HEK293 (cell line): ENCODE measurements at regions not wholly inside any gene's neighbourhood (a gene's known extent, or its start where the extent isn't known, plus 50 kb on each side); places are given as distances from the start of the nearest gene placed in this dataset.

Experiments used
- CTCF ChIA-PET: fragments of 350-600 bp; formaldehyde crosslinking; extraction: SDS; loops from one replicate; lab custom pipeline; 2021; ENCODE audit warnings: antibody characterized with exemption; lab: Yijun Ruan, JAX
- POLR2A ChIA-PET: fragments of 300-600 bp; formaldehyde crosslinking; extraction: SDS; loops from one replicate; lab custom pipeline; 2020; ENCODE audit warnings: antibody characterized with exemption, inconsistent platforms; lab: Yijun Ruan, JAX
- H3K27ac ChIP-seq: fragments of 200-500 bp; sonication (Bioruptor generic); 2 replicates; pipeline ENCODE4 v1.5.1; 2014; ENCODE audit warnings: low read depth, low read length, control low read depth, inconsistent platforms; ENCODE audit errors: extremely low read depth
- H3K36me3 ChIP-seq, 2 experiments: fragments of 200-500 bp in 1 of 2; sonication (Bioruptor generic) in 1 of 2; 1 replicate in 1 of 2; 2 replicates in 1 of 2; pipeline ENCODE4 v1.5.1; 2014 to 2017; ENCODE audit warnings: inconsistent platforms in 2 of 2, low read length in 2 of 2; ENCODE audit not compliant: control insufficient read depth in 2 of 2, insufficient read depth in 1 of 2
- H3K4me1 ChIP-seq: fragments of 200-500 bp; sonication (Bioruptor generic); 2 replicates; pipeline ENCODE4 v1.5.1; 2014; ENCODE audit warnings: mild to moderate bottlenecking, low read length, inconsistent platforms; ENCODE audit not compliant: control insufficient read depth, insufficient read depth
- H3K4me3 ChIP-seq: 2 replicates; pipeline ENCODE4 v1.5.1; 2011; ENCODE audit warnings: low read depth, mild to moderate bottlenecking, control low read depth, low read length, moderate library complexity
- H3K9me3 ChIP-seq: fragments of 200-500 bp; sonication (Bioruptor generic); 2 replicates; pipeline ENCODE4 v1.5.1; 2014; ENCODE audit warnings: low read depth, low read length, inconsistent platforms; ENCODE audit not compliant: control insufficient read depth, insufficient read depth
- KLF7 ChIP-seq: fragments of 450-650 bp; formaldehyde crosslinking; IDR thresholded peaks from 2 replicates; pipeline ENCODE4 v1.5.1; 2016; ENCODE audit warnings: missing biosample characterization, missing genetic modification characterization, borderline replicate concordance
- ZBTB48 ChIP-seq: fragments of 450-650 bp; formaldehyde crosslinking; IDR thresholded peaks from 2 replicates; pipeline ENCODE4 v1.5.1; 2016; ENCODE audit warnings: missing biosample characterization, missing genetic modification characterization
- ZBTB8A ChIP-seq: fragments of 450-650 bp; formaldehyde crosslinking; IDR thresholded peaks from 2 replicates; pipeline ENCODE4 v1.5.1; 2016; ENCODE audit warnings: missing biosample characterization, missing genetic modification characterization
- ZNF175 ChIP-seq: fragments of 450-650 bp; formaldehyde crosslinking; IDR thresholded peaks from 2 replicates; pipeline ENCODE4 v1.5.1; 2016; ENCODE audit warnings: missing biosample characterization, missing genetic modification characterization
- ZNF292 ChIP-seq: fragments of 450-650 bp; formaldehyde crosslinking; IDR thresholded peaks from 2 replicates; pipeline ENCODE4 v1.5.1; 2016; ENCODE audit warnings: low read depth, missing biosample characterization, missing genetic modification characterization, borderline replicate concordance
- ZNF350 ChIP-seq: fragments of 450-650 bp; formaldehyde crosslinking; IDR thresholded peaks from 2 replicates; pipeline ENCODE4 v1.5.0; 2017; ENCODE audit warnings: missing biosample characterization, mild to moderate bottlenecking, missing genetic modification characterization
- ZNF366 ChIP-seq: fragments of 450-650 bp; formaldehyde crosslinking; conservative IDR thresholded peaks from 2 replicates; pipeline ENCODE4 v1.5.1; 2016; ENCODE audit warnings: missing biosample characterization, missing genetic modification characterization
- ZNF555 ChIP-seq: fragments of 450-650 bp; formaldehyde crosslinking; conservative IDR thresholded peaks from 2 replicates; pipeline ENCODE4 v1.5.1; 2017; ENCODE audit warnings: missing biosample characterization, mild to moderate bottlenecking, missing genetic modification characterization, inconsistent platforms
- ZNF660 ChIP-seq: fragments of 450-650 bp; IDR thresholded peaks from 2 replicates; pipeline ENCODE4 v1.5.1; 2018; ENCODE audit warnings: missing biosample characterization, mild to moderate bottlenecking, missing genetic modification characterization
- ZNF785 ChIP-seq: fragments of 450-650 bp; formaldehyde crosslinking; IDR thresholded peaks from 2 replicates; pipeline ENCODE4 v1.5.1; 2016; ENCODE audit warnings: missing biosample characterization, missing genetic modification characterization
- ZNF843 ChIP-seq: fragments of 450-650 bp; formaldehyde crosslinking; IDR thresholded peaks from 2 replicates; pipeline ENCODE4 v1.5.1; 2016; ENCODE audit warnings: missing biosample characterization, missing genetic modification characterization
- ZSCAN16 ChIP-seq: fragments of 450-650 bp; formaldehyde crosslinking; IDR thresholded peaks from 2 replicates; pipeline ENCODE4 v1.5.1; 2016; ENCODE audit warnings: missing biosample characterization, missing genetic modification characterization
- TF ChIP-seq, protein P1 (sequence below): fragments of 450-650 bp; formaldehyde crosslinking; conservative IDR thresholded peaks from 2 replicates; pipeline ENCODE4 v1.5.1; 2016; ENCODE audit warnings: low read depth, missing biosample characterization, missing genetic modification characterization
- TF ChIP-seq, protein P2 (sequence below): fragments of 450-650 bp; IDR thresholded peaks from 2 replicates; pipeline ENCODE4 v1.5.1; 2018; ENCODE audit warnings: missing biosample characterization, missing genetic modification characterization
- TF ChIP-seq, protein P3 (sequence below): fragments of 450-650 bp; formaldehyde crosslinking; IDR thresholded peaks from 2 replicates; pipeline ENCODE4 v1.5.1; 2016; ENCODE audit warnings: missing biosample characterization, missing genetic modification characterization
- TF ChIP-seq, protein P4 (sequence below): fragments of 450-650 bp; formaldehyde crosslinking; IDR thresholded peaks from 2 replicates; pipeline ENCODE4 v1.5.1; 2016; ENCODE audit warnings: missing biosample characterization, missing genetic modification characterization
- TF ChIP-seq, protein P5 (sequence below): fragments of 450-650 bp; formaldehyde crosslinking; IDR thresholded peaks from 2 replicates; pipeline ENCODE4 v1.5.1; 2017; ENCODE audit warnings: missing biosample characterization, mild to moderate bottlenecking, missing genetic modification characterization, moderate library complexity

DNA sequence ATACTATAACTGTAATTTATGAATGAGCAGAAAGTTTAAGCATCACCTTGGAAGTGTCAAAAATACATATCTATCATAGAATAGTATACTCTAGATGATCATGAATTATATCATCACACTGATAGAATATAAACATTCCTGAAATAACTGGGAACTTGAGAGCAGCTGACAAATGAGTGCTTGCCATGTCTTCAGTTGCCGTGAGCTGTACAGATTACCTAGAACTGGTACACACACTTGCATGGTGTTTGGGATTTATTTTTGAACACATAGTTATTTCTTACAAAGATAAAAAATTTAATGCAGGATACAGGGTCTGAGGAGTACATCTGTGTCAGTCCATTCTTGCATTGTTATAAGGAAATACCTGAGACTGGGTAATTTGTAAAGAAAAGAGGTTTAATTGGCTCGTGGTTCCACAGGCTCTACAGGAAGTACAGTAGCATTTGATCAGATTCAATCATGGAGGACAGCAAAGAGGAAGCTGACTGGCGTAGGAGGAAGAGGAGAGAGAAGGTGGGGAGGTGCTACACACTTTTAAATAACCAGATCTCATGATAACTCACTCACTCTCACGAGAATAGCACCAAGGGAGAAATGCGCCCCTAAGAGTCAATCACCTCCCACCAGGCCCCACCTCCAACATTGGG lies 60.4 kb upstream of the MBNL2 start:
- ChIA-PET POLR2A (no interaction called here), CTCF (interaction anchor here (1.1 kb wide), 1 partner anchor 51 kb away, joined by 3 read pairs; no protein-coding TSS in a partner anchor)
- Histone ChIP-seq H3K36me3 (no peaks in the 10 kb centered on the region), H3K9me3 (no peaks in the 10 kb centered on the region), H3K4me3 (no peak overlapping the region), H3K27ac (no peak overlapping the region), H3K4me1 (no peaks in the 10 kb centered on the region)
- TF ChIP-seq ZBTB8A (tag by site-specific recombination) (no peak), ZBTB48 (tag by site-specific recombination) (no peak), ZNF555 (tag by site-specific recombination) (no peak), ZNF660 (tag by site-specific recombination) (no peak), ZNF366 (no peak), ZSCAN16 (tag by site-specific recombination) (no peak), ZNF175 (tag by site-specific recombination) (no peak), ZNF785 (tag by site-specific recombination) (no peak), ZNF350 (tag by site-specific recombination) (no peak), KLF7 (no peak), ZNF843 (no peak), ZNF292 (tag by site-specific recombination) (no peak)
- TF ChIP-seq, protein P1, sequence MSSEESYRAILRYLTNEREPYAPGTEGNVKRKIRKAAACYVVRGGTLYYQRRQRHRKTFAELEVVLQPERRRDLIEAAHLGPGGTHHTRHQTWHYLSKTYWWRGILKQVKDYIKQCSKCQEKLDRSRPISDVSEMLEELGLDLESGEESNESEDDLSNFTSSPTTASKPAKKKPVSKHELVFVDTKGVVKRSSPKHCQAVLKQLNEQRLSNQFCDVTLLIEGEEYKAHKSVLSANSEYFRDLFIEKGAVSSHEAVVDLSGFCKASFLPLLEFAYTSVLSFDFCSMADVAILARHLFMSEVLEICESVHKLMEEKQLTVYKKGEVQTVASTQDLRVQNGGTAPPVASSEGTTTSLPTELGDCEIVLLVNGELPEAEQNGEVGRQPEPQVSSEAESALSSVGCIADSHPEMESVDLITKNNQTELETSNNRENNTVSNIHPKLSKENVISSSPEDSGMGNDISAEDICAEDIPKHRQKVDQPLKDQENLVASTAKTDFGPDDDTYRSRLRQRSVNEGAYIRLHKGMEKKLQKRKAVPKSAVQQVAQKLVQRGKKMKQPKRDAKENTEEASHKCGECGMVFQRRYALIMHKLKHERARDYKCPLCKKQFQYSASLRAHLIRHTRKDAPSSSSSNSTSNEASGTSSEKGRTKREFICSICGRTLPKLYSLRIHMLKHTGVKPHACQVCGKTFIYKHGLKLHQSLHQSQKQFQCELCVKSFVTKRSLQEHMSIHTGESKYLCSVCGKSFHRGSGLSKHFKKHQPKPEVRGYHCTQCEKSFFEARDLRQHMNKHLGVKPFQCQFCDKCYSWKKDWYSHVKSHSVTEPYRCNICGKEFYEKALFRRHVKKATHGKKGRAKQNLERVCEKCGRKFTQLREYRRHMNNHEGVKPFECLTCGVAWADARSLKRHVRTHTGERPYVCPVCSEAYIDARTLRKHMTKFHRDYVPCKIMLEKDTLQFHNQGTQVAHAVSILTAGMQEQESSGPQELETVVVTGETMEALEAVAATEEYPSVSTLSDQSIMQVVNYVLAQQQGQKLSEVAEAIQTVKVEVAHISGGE (tag by site-specific recombination), result no peak
- TF ChIP-seq, protein P2, sequence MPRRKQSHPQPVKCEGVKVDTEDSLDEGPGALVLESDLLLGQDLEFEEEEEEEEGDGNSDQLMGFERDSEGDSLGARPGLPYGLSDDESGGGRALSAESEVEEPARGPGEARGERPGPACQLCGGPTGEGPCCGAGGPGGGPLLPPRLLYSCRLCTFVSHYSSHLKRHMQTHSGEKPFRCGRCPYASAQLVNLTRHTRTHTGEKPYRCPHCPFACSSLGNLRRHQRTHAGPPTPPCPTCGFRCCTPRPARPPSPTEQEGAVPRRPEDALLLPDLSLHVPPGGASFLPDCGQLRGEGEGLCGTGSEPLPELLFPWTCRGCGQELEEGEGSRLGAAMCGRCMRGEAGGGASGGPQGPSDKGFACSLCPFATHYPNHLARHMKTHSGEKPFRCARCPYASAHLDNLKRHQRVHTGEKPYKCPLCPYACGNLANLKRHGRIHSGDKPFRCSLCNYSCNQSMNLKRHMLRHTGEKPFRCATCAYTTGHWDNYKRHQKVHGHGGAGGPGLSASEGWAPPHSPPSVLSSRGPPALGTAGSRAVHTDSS (tag by site-specific recombination), result no peak
- TF ChIP-seq, protein P3, sequence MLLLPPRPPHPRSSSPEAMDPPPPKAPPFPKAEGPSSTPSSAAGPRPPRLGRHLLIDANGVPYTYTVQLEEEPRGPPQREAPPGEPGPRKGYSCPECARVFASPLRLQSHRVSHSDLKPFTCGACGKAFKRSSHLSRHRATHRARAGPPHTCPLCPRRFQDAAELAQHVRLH (tag by site-specific recombination), result no peak
- TF ChIP-seq, protein P4, sequence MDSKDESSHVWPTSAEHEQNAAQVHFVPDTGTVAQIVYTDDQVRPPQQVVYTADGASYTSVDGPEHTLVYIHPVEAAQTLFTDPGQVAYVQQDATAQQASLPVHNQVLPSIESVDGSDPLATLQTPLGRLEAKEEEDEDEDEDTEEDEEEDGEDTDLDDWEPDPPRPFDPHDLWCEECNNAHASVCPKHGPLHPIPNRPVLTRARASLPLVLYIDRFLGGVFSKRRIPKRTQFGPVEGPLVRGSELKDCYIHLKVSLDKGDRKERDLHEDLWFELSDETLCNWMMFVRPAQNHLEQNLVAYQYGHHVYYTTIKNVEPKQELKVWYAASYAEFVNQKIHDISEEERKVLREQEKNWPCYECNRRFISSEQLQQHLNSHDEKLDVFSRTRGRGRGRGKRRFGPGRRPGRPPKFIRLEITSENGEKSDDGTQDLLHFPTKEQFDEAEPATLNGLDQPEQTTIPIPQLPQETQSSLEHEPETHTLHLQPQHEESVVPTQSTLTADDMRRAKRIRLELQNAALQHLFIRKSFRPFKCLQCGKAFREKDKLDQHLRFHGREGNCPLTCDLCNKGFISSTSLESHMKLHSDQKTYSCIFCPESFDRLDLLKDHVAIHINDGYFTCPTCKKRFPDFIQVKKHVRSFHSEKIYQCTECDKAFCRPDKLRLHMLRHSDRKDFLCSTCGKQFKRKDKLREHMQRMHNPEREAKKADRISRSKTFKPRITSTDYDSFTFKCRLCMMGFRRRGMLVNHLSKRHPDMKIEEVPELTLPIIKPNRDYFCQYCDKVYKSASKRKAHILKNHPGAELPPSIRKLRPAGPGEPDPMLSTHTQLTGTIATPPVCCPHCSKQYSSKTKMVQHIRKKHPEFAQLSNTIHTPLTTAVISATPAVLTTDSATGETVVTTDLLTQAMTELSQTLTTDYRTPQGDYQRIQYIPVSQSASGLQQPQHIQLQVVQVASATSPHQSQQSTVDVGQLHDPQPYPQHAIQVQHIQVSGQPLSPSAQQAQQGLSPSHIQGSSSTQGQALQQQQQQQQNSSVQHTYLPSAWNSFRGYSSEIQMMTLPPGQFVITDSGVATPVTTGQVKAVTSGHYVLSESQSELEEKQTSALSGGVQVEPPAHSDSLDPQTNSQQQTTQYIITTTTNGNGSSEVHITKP, result no peak
- TF ChIP-seq, protein P5, sequence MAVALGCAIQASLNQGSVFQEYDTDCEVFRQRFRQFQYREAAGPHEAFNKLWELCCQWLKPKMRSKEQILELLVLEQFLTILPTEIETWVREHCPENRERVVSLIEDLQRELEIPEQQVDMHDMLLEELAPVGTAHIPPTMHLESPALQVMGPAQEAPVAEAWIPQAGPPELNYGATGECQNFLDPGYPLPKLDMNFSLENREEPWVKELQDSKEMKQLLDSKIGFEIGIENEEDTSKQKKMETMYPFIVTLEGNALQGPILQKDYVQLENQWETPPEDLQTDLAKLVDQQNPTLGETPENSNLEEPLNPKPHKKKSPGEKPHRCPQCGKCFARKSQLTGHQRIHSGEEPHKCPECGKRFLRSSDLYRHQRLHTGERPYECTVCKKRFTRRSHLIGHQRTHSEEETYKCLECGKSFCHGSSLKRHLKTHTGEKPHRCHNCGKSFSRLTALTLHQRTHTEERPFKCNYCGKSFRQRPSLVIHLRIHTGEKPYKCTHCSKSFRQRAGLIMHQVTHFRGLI, result no peak
- TF ChIP-seq, all 188 proteins: peak for 0
